ENCODE measurements at regions not wholly inside any gene's neighbourhood (a gene's known extent, or its start where the extent isn't known, plus 50 kb on each side); places are given as distances from the start of the nearest gene placed in this dataset.

DNA sequence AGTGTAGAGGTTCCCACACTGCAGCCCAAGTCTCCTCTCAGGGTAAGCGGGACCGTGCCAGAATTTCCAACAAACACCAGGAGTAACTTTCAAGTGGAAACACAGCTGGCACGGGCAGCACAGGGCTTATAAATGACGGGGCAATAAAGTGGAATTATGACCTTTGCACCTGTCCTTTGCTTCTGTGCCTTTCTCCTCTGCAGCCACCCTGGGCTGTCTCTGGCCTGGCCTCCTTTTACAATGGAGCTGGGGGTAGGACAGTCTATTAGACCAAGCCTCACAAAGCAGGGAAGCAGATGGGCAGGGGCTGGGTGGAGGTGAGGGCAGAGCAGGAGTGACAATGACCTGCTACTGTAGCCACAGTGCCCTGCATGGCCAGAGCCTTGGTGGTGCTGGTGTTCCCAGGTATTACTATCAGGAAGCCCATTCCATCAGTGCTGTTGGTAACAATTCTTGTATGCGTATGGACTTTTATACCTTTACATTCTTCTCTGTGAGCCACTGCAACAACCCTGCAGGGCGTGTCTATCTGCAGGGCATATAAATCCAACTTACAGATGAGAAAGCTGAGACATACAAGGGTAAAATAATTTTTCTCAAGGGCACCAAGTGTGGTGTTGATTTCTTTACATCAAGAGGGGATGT lies 387.8 kb downstream of the CTTN start (continued):
- TF ChIP-seq ZNF576 (CRISPR knock-in tag; IDR thresholded peaks at IDR 0.05) (no peak), ZSCAN12 (CRISPR knock-in tag; IDR thresholded peaks at IDR 0.05) (no peak), HIVEP1 (CRISPR knock-in tag; IDR thresholded peaks at IDR 0.05) (no peak), SNRNP70 (IDR thresholded peaks at IDR 0.05; ENCODE audit: low read depth, low read length) (no peak)

GRCh38 chr11:70788248-70789022 lies 390.1 kb downstream of the CTTN start:
- POLR2A ChIA-PET, result no interaction called here
- Histone ChIP-seq H3K9ac (ENCODE audit: insufficient read depth, low read depth, low read length) (no peak overlapping the region), H3K79me2 (ENCODE audit: insufficient read depth, low read length) (peaks cover 6% of the 10 kb centered on the region), H3K36me3 (replicated peaks in 1 of 2; ENCODE audit: control insufficient read depth in 1 of 2, insufficient read depth in 2 of 2, low read length in 2 of 2) (peaks cover 22 to 62% of the 10 kb centered on the region in 2 experiments; a peak in 4 of 5 replicates), H2AFZ (ENCODE audit: low read length) (no peak overlapping the region), H4K20me1 (ENCODE audit: insufficient read depth, low read length) (peaks cover 14% of the 10 kb centered on the region), H3K4me3 (replicated peaks in 1 of 3; ENCODE audit: insufficient read depth in 1 of 3, low read depth in 2 of 3, low read length in 3 of 3) (no peak overlapping the region), H3K27ac (ENCODE audit: extremely low read length, insufficient read depth, low read length) (no peak overlapping the region), H3K27me3 (ENCODE audit: control insufficient read depth in 1 of 2, insufficient read depth in 2 of 2, low read length in 2 of 2) (no peaks in the 10 kb centered on the region), H3K4me2 (ENCODE audit: low read depth, low read length) (no peak overlapping the region), H3K9me3 (ENCODE audit: low read length) (peaks cover 6% of the 10 kb centered on the region), H3K4me1 (ENCODE audit: insufficient read depth, low read length) (no peaks in the 10 kb centered on the region)
- in situ Hi-C loops (cut with HindIII; ENCODE audit: extremely low pct_ligation_motif_present, low pct_unique_long_range_greater_than_20kb) (no loop called here), intact Hi-C loops (cut with micrococcal nuclease; ENCODE audit: unreplicated experiment) (no loop called here)
- no TSS peak for BruUV-seq (replicated peaks)
- ATAC-seq (no peak), DNase-seq (ENCODE audit: low spot score) (no peak), FAIRE-seq (no peak)
- WGBS (ENCODE audit: low lambda C conversion rate), result 93% methylated on average over 12 of the region's 18 CpGs
- CTCF ChIA-PET (ENCODE audit: low intra/inter-chr PET ratio, low total read pairs), result no interaction called here
- no peak for TF ChIP-seq ZMYM2 (CRISPR knock-in tag; IDR thresholded peaks at IDR 0.05)
- TF ChIP-seq ARID2 (CRISPR knock-in tag; IDR thresholded peaks at IDR 0.05; ENCODE audit: borderline replicate concordance), result no peak
- no peak for TF ChIP-seq U2AF2 (IDR thresholded peaks at IDR 0.05; ENCODE audit: low read depth, low read length)
- TF ChIP-seq FOSL2 (CRISPR knock-in tag; IDR thresholded peaks at IDR 0.05), result 0 out of 2 replicates have a peak, but pooled peaks have one; percentile 13
